K562 (cell line): ENCODE measurements at regions not wholly inside any gene's neighbourhood (a gene's known extent, or its start where the extent isn't known, plus 50 kb on each side); places are given as distances from the start of the nearest gene placed in this dataset.

ENCODE experiments used
- ATAC-seq: fragments of 200-7000 bp; cut with Tn5 transposase; 3 replicates; pipeline ENCODE4 v1.9.1; 2020; ENCODE audit warnings: moderate library complexity
- BruUV-seq: library from RNA; stranded (reverse); fragments of 400-500 nt; replicated peaks from 2 replicates; lab custom pipeline; 2021; lab: Mats Ljungman, UMichigan
- CTCF ChIA-PET: fragments of 300-600 bp; formaldehyde crosslinking; extraction: SDS; loops from one replicate; lab custom pipeline; 2021; ENCODE audit warnings: low intra/inter-chr PET ratio; lab: Yijun Ruan, JAX
- POLR2A ChIA-PET: fragments of 300-600, 350-650 bp; sonication (Branson Sonifier 250); formaldehyde crosslinking; extraction: SDS; loops from one replicate; lab custom pipeline; 2021; ENCODE audit warnings: antibody characterized with exemption, inconsistent platforms; lab: Yijun Ruan, JAX
- DNase-seq, 4 experiments: peaks; one replicate each; pipeline versions ENCODE4 v3.0.0 to v3.0.0-alpha.2; 2011 to 2018; ENCODE audit warnings: low spot score in 3 of 4, mixed read lengths in 3 of 4; ENCODE audit errors: extremely low read depth in 1 of 4
- FAIRE-seq: peaks from 2 replicates; lab custom pipeline; 2011; peaks lifted over from hg19 to GRCh38; lab: Jason Lieb, UNC
- H2AFZ ChIP-seq: 2 replicates; pipeline ENCODE4 v1.6.0; 2011; ENCODE audit warnings: low read depth, low read length, control low read depth, inconsistent platforms
- H3K27ac ChIP-seq: fragments of 200-600 bp; 3 replicates; pipeline ENCODE4 v1.8.0; 2011; ENCODE audit warnings: low read depth, mild to moderate bottlenecking, control low read depth, inconsistent platforms, low read length, moderate library complexity, mixed read lengths; ENCODE audit errors: extremely low read depth
- H3K27me3 ChIP-seq, 2 experiments: fragments of 300-600 bp in 1 of 2; 2 replicates in 1 of 2; 3 replicates in 1 of 2; pipeline versions ENCODE4 v1.6.0 to v1.8.0; 2011; ENCODE audit warnings: inconsistent platforms in 2 of 2, low read length in 2 of 2, mild to moderate bottlenecking in 1 of 2, mixed read lengths in 1 of 2, moderate library complexity in 1 of 2; ENCODE audit not compliant: control insufficient read depth in 2 of 2, insufficient read depth in 2 of 2
- H3K36me3 ChIP-seq: fragments of 300-600 bp; 3 replicates; pipeline ENCODE4 v1.8.0; 2011; ENCODE audit warnings: mild to moderate bottlenecking, low read length, inconsistent platforms; ENCODE audit not compliant: control insufficient read depth, insufficient read depth
- H3K4me1 ChIP-seq, 2 experiments: fragments of 200-600 bp in 1 of 2; replicated peaks in 1 of 2; 2 replicates in 1 of 2; 3 replicates in 1 of 2; pipeline versions ENCODE4 v1.5.1 to v1.8.0; 2011; ENCODE audit warnings: inconsistent platforms in 2 of 2, low read length in 2 of 2, mild to moderate bottlenecking in 1 of 2, mixed read lengths in 1 of 2, moderate library complexity in 1 of 2; ENCODE audit not compliant: control insufficient read depth in 2 of 2, insufficient read depth in 2 of 2
- H3K4me2 ChIP-seq: 2 replicates; pipeline ENCODE4 v1.6.1; 2011; ENCODE audit warnings: low read length, control low read depth, inconsistent platforms, mixed read lengths; ENCODE audit not compliant: insufficient read depth
- H3K4me3 ChIP-seq: fragments of 200-600 bp; sonication (generic), shearing (Covaris generic); 2 replicates; pipeline ENCODE4 v1.5.1; 2016; ENCODE audit warnings: control low read depth, inconsistent platforms
- H3K79me2 ChIP-seq: fragments of 200-600 bp; 3 replicates; pipeline ENCODE4 v1.8.0; 2011; ENCODE audit warnings: low read length, inconsistent platforms; ENCODE audit not compliant: control insufficient read depth, insufficient read depth
- H3K9ac ChIP-seq, 2 experiments: 2 replicates each; pipeline versions ENCODE4 v1.6.0 to v1.6.1; 2011; ENCODE audit warnings: low read depth in 2 of 2, low read length in 2 of 2, control low read depth in 1 of 2, inconsistent platforms in 1 of 2, mild to moderate bottlenecking in 1 of 2, mixed read lengths in 1 of 2; ENCODE audit not compliant: insufficient read depth in 1 of 2
- H3K9me1 ChIP-seq: one replicate; pipeline ENCODE4 v1.6.0; 2011; ENCODE audit warnings: inconsistent platforms, mild to moderate bottlenecking, low read length, moderate library complexity; ENCODE audit not compliant: control insufficient read depth, insufficient read depth
- H3K9me3 ChIP-seq: replicated peaks from 2 replicates; pipeline ENCODE4 v1.5.1; 2011; ENCODE audit warnings: low read depth, low read length, inconsistent platforms; ENCODE audit not compliant: control insufficient read depth, insufficient read depth
- H4K20me1 ChIP-seq: replicated peaks from 2 replicates; pipeline ENCODE4 v1.6.1; 2011; ENCODE audit warnings: low read length, inconsistent platforms, mixed read lengths; ENCODE audit not compliant: control insufficient read depth, insufficient read depth
- ATF7 ChIP-seq: fragments of 450-650 bp; IDR thresholded peaks from 2 replicates; pipeline ENCODE4 v1.7.1; 2014; ENCODE audit warnings: mild to moderate bottlenecking, moderate library complexity
- BMI1 ChIP-seq: fragments of 150-350 bp; IDR thresholded peaks from 2 replicates; pipeline ENCODE4 v1.6.1; 2014; ENCODE audit warnings: low read length
- E2F6 ChIP-seq, 2 experiments: IDR thresholded peaks; 2 replicates each; pipeline ENCODE4 v1.6.1; 2011; ENCODE audit warnings: borderline replicate concordance in 1 of 2, control low read depth in 1 of 2, low read depth in 1 of 2, low read length in 1 of 2, mild to moderate bottlenecking in 1 of 2, mixed read lengths in 1 of 2, moderate library complexity in 1 of 2; ENCODE audit not compliant: insufficient read depth in 1 of 2, insufficient read length in 1 of 2, poor library complexity in 1 of 2, severe bottlenecking in 1 of 2; ENCODE audit errors: extremely low read depth in 1 of 2
- EWSR1 ChIP-seq: fragments of 450-650 bp; IDR thresholded peaks from 2 replicates; pipeline ENCODE4 v1.6.1; 2018; ENCODE audit warnings: borderline replicate concordance, mild to moderate bottlenecking, low read depth, moderate library complexity; ENCODE audit not compliant: partially characterized antibody
- FOS ChIP-seq: IDR thresholded peaks from 3 replicates; pipeline ENCODE4 v1.6.1; 2011; ENCODE audit not compliant: insufficient read length; ENCODE audit errors: extremely low read depth
- HIVEP1 ChIP-seq: fragments of 250-450 bp; sonication (Bioruptor Pico); IDR thresholded peaks from 2 replicates; pipeline ENCODE4 v1.4.0; 2020; ENCODE audit warnings: mild to moderate bottlenecking
- HNRNPLL ChIP-seq: fragments of 200-400 bp; formaldehyde crosslinking; IDR thresholded peaks from 2 replicates; pipeline ENCODE4 v1.6.1; 2017; ENCODE audit warnings: low read length, low read depth, mild to moderate bottlenecking; ENCODE audit not compliant: poor library complexity, severe bottlenecking
- JUN ChIP-seq, 2 experiments: sonication (generic) in 1 of 2; formaldehyde crosslinking in 1 of 2; IDR thresholded peaks; 2 replicates each; pipeline versions ENCODE4 v1.6.1 to v1.8.0; 2012 to 2022; ENCODE audit warnings: borderline replicate concordance in 2 of 2, mild to moderate bottlenecking in 2 of 2, improper control_type of control experiment in 1 of 2, low read depth in 1 of 2, low read length in 1 of 2, missing genetic modification reagents in 1 of 2
- MBD1 ChIP-seq: fragments of 250-450 bp; sonication (Bioruptor Pico); IDR thresholded peaks from 2 replicates; pipeline ENCODE4 v1.8.0; 2022; ENCODE audit warnings: inconsistent platforms
- MBD2 ChIP-seq: sonication (generic); IDR thresholded peaks from 2 replicates; pipeline ENCODE4 v1.6.1; 2016; ENCODE audit warnings: low read depth, borderline replicate concordance
- RAD21 ChIP-seq, 2 experiments: fragments of 250-450 bp in 1 of 2; fragments of 450-650 bp in 1 of 2; sonication (Bioruptor Pico) in 1 of 2; formaldehyde crosslinking in 1 of 2; IDR thresholded peaks in 1 of 2; conservative IDR thresholded peaks in 1 of 2; 2 replicates each; pipeline versions ENCODE4 v1.4.0 to v1.8.0; 2020 to 2022; ENCODE audit warnings: mild to moderate bottlenecking in 2 of 2, moderate library complexity in 1 of 2
- RBM15 ChIP-seq: fragments of 200-400 bp; formaldehyde crosslinking; IDR thresholded peaks from 2 replicates; pipeline ENCODE4 v1.6.1; 2018; ENCODE audit warnings: mild to moderate bottlenecking, low read length, moderate library complexity; ENCODE audit not compliant: insufficient read depth
- SUPT5H ChIP-seq: fragments of 450-650 bp; IDR thresholded peaks from 2 replicates; pipeline ENCODE4 v1.6.1; 2016
- TAF1 ChIP-seq: IDR thresholded peaks from 2 replicates; pipeline ENCODE4 v1.6.1; 2011; ENCODE audit warnings: mild to moderate bottlenecking, low read length, moderate library complexity; ENCODE audit not compliant: insufficient read depth, control insufficient read depth, severe bottlenecking; ENCODE audit errors: extremely low read depth
- THAP7 ChIP-seq: fragments of 250-450 bp; sonication (Bioruptor Pico); IDR thresholded peaks from 2 replicates; pipeline ENCODE4 v1.5.0; 2021
- ZC3H8 ChIP-seq: fragments of 450-650 bp; IDR thresholded peaks from 2 replicates; pipeline ENCODE4 v1.6.1; 2017
- ZFP30 ChIP-seq: fragments of 250-450 bp; sonication (Bioruptor Pico); IDR thresholded peaks from 2 replicates; pipeline ENCODE4 v1.8.0; 2022; ENCODE audit warnings: moderate library complexity, mild to moderate bottlenecking, inconsistent platforms, borderline replicate concordance
- ZNF124 ChIP-seq: sonication (generic); formaldehyde crosslinking; IDR thresholded peaks from 2 replicates; pipeline ENCODE4 v1.8.1; 2022; ENCODE audit warnings: missing genetic modification reagents
- ZNF140 ChIP-seq: fragments of 250-450 bp; sonication (Bioruptor Pico); IDR thresholded peaks from 2 replicates; pipeline ENCODE4 v1.8.0; 2021; ENCODE audit warnings: moderate library complexity, mild to moderate bottlenecking, inconsistent platforms
- ZNF174 ChIP-seq: fragments of 250-450 bp; sonication (Bioruptor Pico); IDR thresholded peaks from 2 replicates; pipeline ENCODE4 v1.4.0; 2020; ENCODE audit warnings: mild to moderate bottlenecking
- ZNF830 ChIP-seq: fragments of 250-450 bp; sonication (Bioruptor Pico); IDR thresholded peaks from 2 replicates; pipeline ENCODE4 v1.5.0; 2021; ENCODE audit warnings: mild to moderate bottlenecking
- WGBS: fragments of 100-300 bp; shearing (Covaris generic); methylation state at CpG from one replicate; pipeline ENCODE4 v1.1.6; 2016; ENCODE audit warnings: low coverage, mixed read lengths; ENCODE audit not compliant: insufficient coverage; ENCODE audit errors: missing lambda C conversion rate; 5-methylcytosine and 5-hydroxymethylcytosine counted together
- in situ Hi-C: fragments of 300-500 bp; cut with MboI; formaldehyde crosslinking; loops from 4 replicates; pipeline ENCODE4 v1.15.0; 2018; ENCODE audit warnings: inconsistent platforms, mixed read lengths
- intact Hi-C: fragments of 100-400 bp; cut with micrococcal nuclease; formaldehyde crosslinking; loops from 2 replicates; pipeline ENCODE4 v1.14.2; 2022

- TF ChIP-seq ZNF174 (no peak), RBM15 (no peak), ZNF124 (CRISPR knock-in tag) (no peak), HIVEP1 (no peak), FOS (no peak), ZFP30 (no peak), BMI1 (no peak), TAF1 (no peak), ZNF140 (CRISPR knock-in tag) (no peak), MBD2 (no peak)
Observed at GRCh38 chr3:144358191-144358590, 386.6 kb downstream of the DIPK2A start (continued).

- no peak for ATAC-seq
- DNase-seq, result no peak
- H3K9me3 ChIP-seq, result no peaks in the 10 kb centered on the region
- in situ Hi-C loops, result no loop called here
- H3K4me3 ChIP-seq, result no peak overlapping the region
- WGBS, result 0% methylated on average over 1 of the region's 1 CpG
- CTCF ChIA-PET, result no interaction called here
- BruUV-seq, result no TSS peak
- TF ChIP-seq ZC3H8 (no peak), E2F6 (IDR thresholded peaks at IDR 0.05; ENCODE audit: borderline replicate concordance in 1 of 2, extremely low read depth in 1 of 2, insufficient read depth in 1 of 2, insufficient read length in 1 of 2, low read depth in 1 of 2, low read length in 1 of 2, poor library complexity in 1 of 2, severe bottlenecking in 1 of 2) (no peak), MBD1 (CRISPR knock-in tag) (no peak), HNRNPLL (no peak), RAD21 (CRISPR knock-in tag; conservative IDR thresholded peaks at IDR 0.05 in 1 of 2, IDR thresholded peaks at IDR 0.05 in 1 of 2) (no peak), EWSR1 (no peak), THAP7 (no peak), ATF7 (no peak), SUPT5H (no peak), ZFP30 (no peak), JUN (IDR thresholded peaks at IDR 0.05; ENCODE audit: borderline replicate concordance, low read depth, low read length) (no peak), JUN (CRISPR knock-in tag; IDR thresholded peaks at IDR 0.05; ENCODE audit: borderline replicate concordance) (no peak), ZNF830 (CRISPR knock-in tag) (no peak)
- no peak overlapping the region for H3K9ac ChIP-seq
- H3K9me1 ChIP-seq, result no peaks in the 10 kb centered on the region
- H4K20me1 ChIP-seq, result no peaks in the 10 kb centered on the region
- H2AFZ ChIP-seq, result no peak overlapping the region
- no peaks in the 10 kb centered on the region for H3K27me3 ChIP-seq
- intact Hi-C loops, result no loop called here
- no peak for FAIRE-seq
- H3K4me1 ChIP-seq, result no peaks in the 10 kb centered on the region
- POLR2A ChIA-PET, result no interaction called here
- H3K4me2 ChIP-seq, result no peak overlapping the region
- H3K79me2 ChIP-seq, result no peaks in the 10 kb centered on the region
- H3K27ac ChIP-seq, result no peak overlapping the region
- no peaks in the 10 kb centered on the region for H3K36me3 ChIP-seq
Observed at GRCh38 chr3:144361002-144361401, 389.4 kb downstream of the DIPK2A start.
